Dermis microvascular lymphatic vessel endothelial cell (primary cell): ENCODE measurements at regions not wholly inside any gene's neighbourhood (a gene's known extent, or its start where the extent isn't known, plus 50 kb on each side); places are given as distances from the start of the nearest gene placed in this dataset.

Experiments
- DNase-seq, 2 donors: peaks; one replicate each; pipeline versions ENCODE4 v3.0.0 to v3.0.0-alpha.2; 2010; ENCODE audit warnings: low read depth in 2 of 2

GRCh38 chr11:116415095-116415494 lies 357.7 kb downstream of the BUD13 start:
- no peak for DNase-seq

DNA sequence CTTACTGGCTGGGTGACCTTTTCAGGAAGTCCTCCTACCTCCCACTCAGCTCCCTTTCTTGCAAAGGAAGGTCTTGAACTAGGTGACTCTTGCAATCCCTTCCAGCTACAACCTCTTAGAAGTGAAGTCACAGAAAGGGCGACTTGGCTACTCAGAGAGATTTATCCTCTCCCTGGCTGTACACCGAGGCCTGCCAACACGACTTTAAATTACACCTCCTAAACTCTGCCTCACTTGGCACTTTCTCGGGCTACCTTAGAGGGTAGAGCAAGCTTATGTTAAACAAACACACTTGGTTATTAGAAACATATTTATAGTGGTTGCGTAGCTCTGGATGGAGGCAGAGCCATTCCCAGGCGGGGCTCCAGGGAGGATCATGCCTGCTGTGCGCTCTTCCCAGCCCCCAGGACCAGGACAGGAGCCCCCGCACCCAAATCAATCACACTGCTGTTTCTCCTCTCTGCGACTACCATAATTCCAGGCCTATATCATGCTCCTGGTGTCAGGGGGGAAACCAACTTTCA lies 358.4 kb downstream of the BUD13 start:
- DNase-seq: no peak

DNA sequence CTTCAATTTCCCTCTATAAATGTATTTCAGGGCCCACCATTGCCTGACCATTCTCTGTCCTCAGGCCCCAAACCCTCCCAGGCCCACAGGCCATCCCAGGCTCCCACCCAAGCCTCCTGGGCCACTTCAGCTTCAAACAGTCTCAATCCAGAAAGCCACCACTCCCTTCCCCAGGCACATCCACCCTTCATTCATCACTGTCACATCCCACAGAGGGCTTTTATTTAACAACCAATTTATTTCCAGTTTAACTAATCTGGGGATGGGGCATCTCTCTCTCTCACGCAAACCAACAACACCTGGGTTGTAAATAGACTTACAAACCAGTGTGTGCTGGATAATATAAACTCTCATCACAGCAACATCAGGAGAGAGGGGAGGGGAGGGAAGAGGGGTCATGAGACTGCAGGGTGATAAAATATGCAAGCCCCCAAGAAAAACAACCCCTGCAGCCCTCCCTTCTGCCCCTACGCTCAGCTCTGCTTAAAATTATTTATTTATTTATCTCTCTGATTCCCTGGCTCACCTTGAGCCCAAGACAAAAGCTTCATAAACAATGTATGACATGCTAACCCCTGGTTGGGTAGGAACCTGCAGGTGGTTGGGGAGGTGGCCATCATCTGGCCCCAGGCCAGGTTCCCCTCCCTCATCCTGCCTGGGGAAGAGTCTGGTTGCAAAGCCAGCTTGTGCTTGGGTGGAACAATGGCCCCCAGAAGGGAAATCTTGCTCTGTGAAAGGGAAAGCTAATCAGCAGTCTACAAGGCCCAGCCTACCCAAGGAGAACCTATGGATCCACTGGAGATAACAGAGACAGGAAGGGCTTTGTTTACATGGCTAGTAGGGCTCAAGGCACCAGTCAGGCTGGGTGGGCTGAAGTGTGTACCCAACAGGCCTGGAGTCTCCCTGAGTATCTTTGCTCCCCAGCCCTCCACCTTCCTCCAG lies 359.2 kb downstream of the BUD13 start:
- no peak for DNase-seq

GRCh38 chr11:116412118-116412889 lies 360.5 kb downstream of the BUD13 start:
- DNase-seq: no peak

- DNase-seq: peak in 1 of 2 donors; percentile 12
These were observed 363.5 kb downstream of the BUD13 start for GRCh38 chr11:116409238-116409637.

DNA sequence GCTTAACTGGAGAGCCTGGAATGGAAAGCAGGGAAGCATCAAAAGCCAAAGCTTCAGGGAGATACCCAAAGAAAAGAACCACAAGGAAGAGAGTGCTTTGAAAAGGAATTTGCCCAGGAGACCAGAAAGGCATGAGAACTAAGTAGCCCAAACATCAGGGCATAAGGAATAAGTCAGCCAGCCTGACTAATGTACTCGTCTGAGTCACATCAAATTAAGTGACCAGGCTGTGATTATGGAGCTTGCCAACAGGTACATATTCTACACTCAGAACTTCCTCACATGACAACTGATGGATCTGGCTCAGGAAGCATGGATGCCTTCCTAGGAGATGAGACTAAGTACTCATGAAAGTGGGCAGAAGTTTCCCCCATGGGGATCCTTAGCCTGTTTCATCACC lies 366.7 kb downstream of the BUD13 start:
- DNase-seq: no peak

DNA sequence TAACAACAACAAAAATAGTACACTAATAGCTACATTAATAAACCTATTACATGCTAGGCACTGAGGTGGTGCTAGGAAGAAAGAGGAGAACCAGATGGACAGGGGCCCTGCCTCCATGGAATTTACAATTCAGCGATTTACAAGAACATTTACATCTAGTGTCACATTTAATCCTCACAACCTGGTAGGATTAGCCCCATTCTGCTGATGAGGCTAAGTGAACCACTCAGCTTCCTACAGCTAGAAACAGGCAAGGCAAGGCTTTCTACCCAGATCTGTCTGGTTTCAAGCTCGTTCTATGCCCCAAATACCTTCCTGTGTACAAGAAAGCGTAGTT lies 368.4 kb downstream of the BUD13 start:
- DNase-seq: no peak

GRCh38 chr11:116403794-116404461 lies 368.9 kb downstream of the BUD13 start:
- no peak for DNase-seq

DNA sequence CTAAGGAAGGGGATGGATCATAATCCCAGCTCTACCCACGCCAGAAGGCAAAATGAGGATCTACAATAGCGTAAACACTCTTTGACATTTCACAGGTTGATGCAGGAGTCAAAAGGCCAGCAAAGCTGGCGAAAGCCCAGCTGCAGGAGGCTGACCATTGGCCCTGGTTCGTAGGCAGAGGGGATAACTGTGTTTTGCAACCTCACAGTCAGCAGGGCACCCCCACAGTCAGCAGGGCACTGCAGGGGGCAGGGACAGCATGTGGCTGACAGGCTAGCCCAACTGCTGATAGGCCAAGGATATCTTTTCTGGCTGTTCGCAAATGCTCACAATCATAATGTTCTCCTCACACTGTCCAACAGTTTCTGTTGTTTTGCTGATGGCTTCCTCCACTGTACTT lies 372.7 kb downstream of the BUD13 start:
- DNase-seq: no peak

GRCh38 chr11:116397602-116398084 lies 375.1 kb downstream of the BUD13 start:
- DNase-seq: no peak

GRCh38 chr11:116396331-116396730 lies 376.5 kb downstream of the BUD13 start:
- peak; percentile 12 to 82 for DNase-seq

DNA sequence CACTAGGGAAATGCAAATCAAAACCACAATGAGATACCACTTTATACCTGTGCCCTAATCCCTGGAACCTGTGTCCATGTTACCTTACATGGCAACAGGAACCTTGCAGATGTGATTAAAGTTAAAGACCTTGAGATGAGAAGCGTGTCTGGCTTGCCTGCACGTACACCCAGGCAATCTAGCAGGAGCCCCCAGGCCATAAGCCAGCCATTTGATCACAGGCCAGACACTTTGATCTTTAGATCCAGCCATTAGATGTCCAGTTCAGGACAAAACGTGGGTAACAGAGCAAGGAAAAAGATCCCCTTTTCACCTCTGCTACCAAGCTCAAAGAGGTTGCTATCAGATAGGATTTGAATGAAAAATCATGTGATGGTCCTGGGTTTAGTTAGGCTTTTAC lies 378.8 kb downstream of the BUD13 start:
- no peak for DNase-seq

DNA sequence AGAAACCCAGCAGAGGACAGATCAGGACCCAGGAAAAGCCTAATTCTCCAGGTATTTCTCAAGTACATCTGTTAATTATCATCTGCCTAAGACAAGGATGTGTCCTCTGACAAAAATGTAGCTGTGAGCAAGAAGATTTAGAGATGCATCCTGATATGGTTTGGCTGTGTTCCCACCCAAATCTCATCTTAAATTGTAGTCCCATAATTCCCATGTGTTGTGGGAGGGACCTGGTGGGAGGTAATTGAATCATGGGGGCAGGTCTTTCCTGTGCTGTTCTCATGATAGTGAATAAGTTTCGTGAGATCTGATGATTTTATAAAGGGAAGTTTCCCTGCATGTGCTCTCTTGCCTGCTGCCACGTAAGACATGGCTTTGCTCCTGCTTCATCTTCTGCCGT lies 381.8 kb downstream of the BUD13 start:
- no peak for DNase-seq

DNA sequence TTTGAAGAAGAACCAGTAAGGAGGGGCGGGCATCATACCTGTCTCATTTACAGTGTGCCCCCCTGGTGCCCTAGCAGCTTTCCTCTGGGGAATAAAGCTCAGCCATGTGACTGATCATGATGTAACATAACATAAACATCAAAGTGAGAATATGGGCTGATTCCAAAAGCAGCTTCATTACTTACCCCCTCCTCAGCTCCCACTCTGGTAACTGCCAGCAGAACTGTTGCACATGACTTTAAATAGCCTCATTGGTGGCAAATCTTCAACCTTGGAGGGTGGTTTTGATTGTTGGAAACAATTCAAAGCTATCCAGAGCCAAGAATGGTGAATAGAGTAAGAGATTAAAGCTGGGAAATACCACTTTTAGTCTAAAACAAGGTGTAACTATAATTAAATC lies 384.6 kb downstream of the BUD13 start:
- DNase-seq: no peak

DNA sequence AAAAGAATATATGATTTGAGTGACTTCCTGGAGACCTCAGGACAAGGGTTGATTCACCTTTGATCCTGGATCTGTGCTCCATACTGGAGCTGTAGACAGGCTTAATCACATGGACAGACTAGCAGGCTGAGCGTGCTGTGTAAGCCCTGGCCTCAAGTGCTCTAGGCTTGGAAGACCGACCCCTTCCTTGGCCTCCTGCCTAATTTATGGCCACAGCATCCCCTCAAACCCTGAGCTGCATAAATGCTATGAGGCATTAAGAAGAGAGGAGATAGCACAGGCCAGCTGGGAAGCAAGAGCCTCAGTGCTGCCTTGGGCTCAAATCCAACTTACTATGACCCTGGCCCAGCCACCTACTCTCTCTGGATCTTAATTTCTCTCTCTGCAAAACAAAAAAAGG lies 385.1 kb downstream of the BUD13 start:
- no peak for DNase-seq

GRCh38 chr11:116386118-116386699 lies 386.6 kb downstream of the BUD13 start:
- DNase-seq: no peak

DNA sequence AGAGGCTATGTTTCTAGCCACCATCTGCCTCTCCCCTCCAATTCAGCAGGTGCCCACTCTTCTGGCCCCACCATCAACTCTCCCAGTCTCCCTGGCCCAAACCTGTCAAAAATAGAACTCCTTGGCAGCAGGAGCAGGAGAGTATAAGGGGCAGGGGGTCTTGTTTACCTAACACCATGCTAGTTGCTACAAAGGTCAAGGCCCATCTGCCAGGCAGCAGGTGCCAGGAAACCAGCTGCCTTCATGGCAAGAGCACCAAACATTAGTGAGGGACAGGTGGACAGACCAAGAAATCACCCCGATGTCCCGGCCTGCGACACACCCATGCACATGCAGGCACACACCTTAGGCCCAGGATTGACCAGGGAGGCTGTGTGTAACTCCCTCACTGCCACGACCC lies 387.9 kb downstream of the BUD13 start:
- DNase-seq: no peak

GRCh38 chr11:116384407-116384806 lies 388.4 kb downstream of the BUD13 start:
- DNase-seq: no peak

- DNase-seq: peak; percentile 29 to 57
These were observed 393.5 kb downstream of the BUD13 start for GRCh38 chr11:116379185-116379828.

DNA sequence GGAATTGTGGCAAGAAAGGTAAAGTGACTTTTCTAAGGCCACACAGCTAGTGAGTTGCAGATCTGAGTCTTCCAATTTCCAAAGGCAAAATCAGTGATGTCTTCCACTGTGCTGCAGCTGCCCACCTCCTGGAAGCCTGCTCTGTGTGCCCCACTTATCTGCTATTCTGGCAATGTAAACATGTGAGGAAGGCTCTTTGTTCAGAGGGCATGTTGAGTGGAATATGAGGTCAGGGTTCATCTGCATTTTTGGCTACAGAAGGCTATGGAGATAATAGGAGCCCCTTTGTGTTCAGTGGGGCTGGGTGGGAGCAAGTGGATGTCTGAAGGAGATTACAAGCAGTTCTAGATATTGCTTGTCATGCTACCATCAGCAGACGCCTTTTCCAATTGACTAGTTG lies 396.2 kb downstream of the BUD13 start:
- no peak for DNase-seq

DNA sequence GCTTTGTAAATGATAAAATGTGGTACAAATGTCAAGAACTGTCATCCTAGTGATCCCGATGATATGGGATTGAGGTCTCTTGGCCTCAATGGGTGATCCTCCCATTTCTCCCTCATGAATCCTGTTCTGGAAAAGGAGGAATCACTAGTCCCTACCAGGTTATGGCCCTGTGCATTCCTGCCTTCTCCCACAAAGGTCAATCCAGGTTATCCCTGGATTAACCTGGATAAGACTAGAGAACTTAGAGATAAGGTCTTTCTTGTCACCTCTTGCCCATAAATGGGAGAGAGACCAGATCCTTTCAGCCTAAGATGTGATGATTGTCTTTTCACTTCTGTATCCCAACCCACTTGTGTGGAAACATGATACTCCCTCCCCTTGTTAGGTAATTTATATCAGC lies 396.7 kb downstream of the BUD13 start:
- no peak for DNase-seq
